ENCODE measurements at regions not wholly inside any gene's neighbourhood (a gene's known extent, or its start where the extent isn't known, plus 50 kb on each side); places are given as distances from the start of the nearest gene placed in this dataset.

DNA sequence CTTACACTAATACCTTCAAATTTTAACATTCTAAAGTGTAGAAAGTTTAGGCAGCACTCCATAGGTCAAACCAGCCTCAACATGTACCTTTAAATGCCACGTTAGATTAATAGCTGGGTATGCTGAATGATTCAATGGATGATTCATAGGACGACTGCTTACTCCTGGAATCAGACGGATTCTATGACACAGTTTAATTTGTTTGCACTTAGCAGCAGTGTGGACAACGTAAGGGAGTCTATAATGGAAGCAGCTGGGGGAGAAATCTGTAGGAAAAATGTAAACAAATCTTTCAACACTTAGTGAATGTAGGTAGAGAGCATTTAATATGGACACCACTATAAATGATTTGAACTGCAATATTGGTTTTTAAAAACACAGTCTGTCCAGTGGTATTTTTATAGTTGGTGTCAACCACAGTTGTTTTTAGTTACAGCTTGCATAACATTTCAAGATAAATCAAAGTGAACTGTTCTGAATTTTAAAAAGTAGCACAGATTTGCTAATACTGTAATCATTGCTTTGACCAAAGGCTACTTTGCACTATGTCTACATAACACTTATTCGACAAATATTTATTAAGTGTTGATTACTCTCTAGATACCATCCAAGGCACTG, 701.5 kb upstream of the MEF2C start:
- Mint-ChIP-seq H3K9me3 (peaks cover 14% of the 10 kb centered on the region), H3K4me1 (ENCODE audit: low read depth in 2 of 2) (no peaks in the 10 kb centered on the region), H3K27me3 (no peaks in the 10 kb centered on the region), H3K4me3 (no peak overlapping the region), H3K27ac (no peak overlapping the region), H3K36me3 (peaks cover 6% of the 10 kb centered on the region)
- no peak for ATAC-seq
- no peak for DNase-seq (ENCODE audit: low spot score)

- ATAC-seq: no peak
- Mint-ChIP-seq H3K36me3 (peaks cover 6% of the 10 kb centered on the region), H3K9me3 (peaks cover 14% of the 10 kb centered on the region), H3K4me1 (ENCODE audit: low read depth in 2 of 2) (no peaks in the 10 kb centered on the region), H3K4me3 (no peak overlapping the region), H3K27me3 (no peaks in the 10 kb centered on the region), H3K27ac (no peak overlapping the region)
- DNase-seq (ENCODE audit: low spot score): no peak
Observed at GRCh38 chr5:89583534-89583933, 700.5 kb upstream of the MEF2C start.

DNA sequence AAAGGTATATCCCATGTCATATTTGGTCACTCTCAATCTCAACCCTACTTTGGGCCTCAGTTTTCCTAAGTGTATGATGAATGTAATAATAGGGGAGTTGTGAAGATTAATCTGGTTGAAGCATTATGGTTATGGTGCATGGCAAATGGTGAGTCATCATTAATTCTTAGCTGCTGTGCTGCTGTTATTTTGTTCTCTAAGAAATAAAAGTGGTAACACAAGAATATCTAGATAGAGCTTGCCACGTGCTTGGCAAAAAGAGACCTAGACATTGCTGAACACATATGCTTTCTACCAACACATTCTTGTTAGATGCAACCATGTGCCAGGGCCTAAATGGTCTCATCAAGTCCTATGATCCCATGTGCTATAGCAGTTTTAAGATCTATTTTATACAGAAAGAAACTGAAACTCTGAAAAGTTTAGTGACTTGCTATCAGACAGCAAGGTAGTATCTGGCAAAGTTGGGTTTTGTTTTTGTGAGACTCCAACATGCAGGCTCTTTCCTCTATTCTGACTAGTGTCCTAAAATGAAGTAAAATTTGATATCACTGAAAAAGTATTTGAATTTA, 699.9 kb upstream of the MEF2C start:
- ATAC-seq (no peak), DNase-seq (ENCODE audit: low spot score) (no peak)
- Mint-ChIP-seq H3K27me3 (no peaks in the 10 kb centered on the region), H3K4me1 (ENCODE audit: low read depth in 2 of 2) (no peaks in the 10 kb centered on the region), H3K27ac (no peak overlapping the region), H3K4me3 (no peak overlapping the region), H3K36me3 (peaks cover 6% of the 10 kb centered on the region), H3K9me3 (peaks cover 14% of the 10 kb centered on the region)

DNA sequence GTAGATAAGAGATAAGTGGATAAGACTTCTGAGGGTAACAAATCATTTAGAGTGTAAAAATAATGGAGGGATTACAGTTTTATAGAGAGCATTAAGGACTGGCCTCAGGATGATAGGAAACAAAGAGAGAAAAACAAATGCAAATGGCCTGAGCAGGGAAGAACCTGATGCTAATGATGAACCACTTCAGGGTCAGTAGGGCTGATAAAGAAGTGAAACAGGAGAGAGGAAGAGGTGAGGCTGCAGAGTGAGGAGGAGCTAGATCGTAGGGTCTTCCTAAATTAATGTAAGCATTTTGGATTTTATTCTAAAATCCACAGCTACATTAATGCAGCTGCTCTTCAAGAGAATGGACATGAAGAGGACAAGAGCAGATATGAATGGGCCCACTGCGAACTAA, 698.0 kb upstream of the MEF2C start:
- peaks cover 9% of the 10 kb centered on the region for H3K9me3 Mint-ChIP-seq
- H3K36me3 Mint-ChIP-seq: peaks cover 6% of the 10 kb centered on the region
- no peaks in the 10 kb centered on the region for H3K27me3 Mint-ChIP-seq
- H3K27ac Mint-ChIP-seq: no peak overlapping the region
- H3K4me1 Mint-ChIP-seq (ENCODE audit: low read depth in 2 of 2): no peaks in the 10 kb centered on the region
- H3K4me3 Mint-ChIP-seq: no peak overlapping the region
- no peak for DNase-seq (ENCODE audit: low spot score)
- no peak for ATAC-seq

DNA sequence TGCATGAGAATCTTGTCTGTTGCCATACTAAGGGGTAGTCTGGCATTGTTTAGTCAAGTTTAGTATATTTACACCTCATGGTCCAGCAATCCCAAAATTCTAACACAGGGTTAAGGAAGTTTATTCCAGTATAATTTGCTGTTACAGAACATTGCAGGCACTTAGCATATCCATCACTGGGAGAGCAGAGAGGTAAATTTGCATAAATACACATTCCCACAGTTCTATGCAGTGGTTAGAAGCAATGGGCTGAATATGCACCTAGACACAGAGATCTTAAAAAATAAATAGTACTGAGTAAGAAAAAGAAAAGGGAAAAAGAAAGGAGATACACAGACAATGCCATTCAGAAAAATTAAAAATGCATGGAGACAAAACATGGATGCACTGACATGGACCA, 692.3 kb upstream of the MEF2C start:
- ATAC-seq: no peak
- Mint-ChIP-seq H3K27me3 (no peaks in the 10 kb centered on the region), H3K36me3 (no peaks in the 10 kb centered on the region), H3K9me3 (no peaks in the 10 kb centered on the region), H3K27ac (no peak overlapping the region), H3K4me1 (ENCODE audit: low read depth in 2 of 2) (no peaks in the 10 kb centered on the region), H3K4me3 (no peak overlapping the region)
- no peak for DNase-seq (ENCODE audit: low spot score)

- no peaks in the 10 kb centered on the region for H3K4me1 Mint-ChIP-seq (ENCODE audit: low read depth in 2 of 2)
- no peaks in the 10 kb centered on the region for H3K27me3 Mint-ChIP-seq
- no peak overlapping the region for H3K27ac Mint-ChIP-seq
- ATAC-seq (no peak), DNase-seq (ENCODE audit: low spot score) (no peak)
- H3K4me3 Mint-ChIP-seq: no peak overlapping the region
- H3K36me3 Mint-ChIP-seq: no peaks in the 10 kb centered on the region
- no peaks in the 10 kb centered on the region for H3K9me3 Mint-ChIP-seq
Observed at GRCh38 chr5:89573345-89573744, 690.4 kb upstream of the MEF2C start.

- H3K4me3 Mint-ChIP-seq: no peak overlapping the region
- no peaks in the 10 kb centered on the region for H3K9me3 Mint-ChIP-seq
- H3K27me3 Mint-ChIP-seq: no peaks in the 10 kb centered on the region
- no peak for ATAC-seq
- no peaks in the 10 kb centered on the region for H3K36me3 Mint-ChIP-seq
- no peaks in the 10 kb centered on the region for H3K4me1 Mint-ChIP-seq (ENCODE audit: low read depth in 2 of 2)
- DNase-seq (ENCODE audit: low spot score): no peak
- H3K27ac Mint-ChIP-seq: no peak overlapping the region
Observed at GRCh38 chr5:89572696-89573095, 689.7 kb upstream of the MEF2C start.

- Mint-ChIP-seq H3K27me3 (no peaks in the 10 kb centered on the region), H3K9me3 (no peaks in the 10 kb centered on the region), H3K4me3 (no peak overlapping the region), H3K4me1 (ENCODE audit: low read depth in 2 of 2) (no peaks in the 10 kb centered on the region), H3K27ac (no peak overlapping the region), H3K36me3 (no peaks in the 10 kb centered on the region)
- DNase-seq (ENCODE audit: low spot score): no peak
- ATAC-seq: no peak
Observed at GRCh38 chr5:89570557-89570956, 687.6 kb upstream of the MEF2C start.

DNA sequence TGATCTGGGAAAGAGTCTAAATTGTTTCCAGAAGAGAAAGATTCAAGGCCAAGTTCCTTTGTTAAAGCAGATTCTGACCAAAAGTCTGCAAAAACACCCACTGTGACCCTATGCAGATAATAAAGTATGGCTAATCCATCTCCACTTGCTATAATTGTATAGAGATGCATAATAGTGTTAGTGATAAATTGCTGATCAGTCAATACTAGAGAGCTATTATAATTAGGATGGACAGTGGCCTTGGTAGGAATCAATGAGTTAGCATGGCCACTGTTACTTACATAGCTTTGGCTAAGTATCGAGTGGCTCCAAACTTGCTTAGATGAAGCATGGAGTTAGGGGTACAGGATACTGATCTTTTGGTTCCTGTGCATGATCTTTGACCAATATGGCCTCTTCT, 683.4 kb upstream of the MEF2C start:
- ATAC-seq (no peak), DNase-seq (ENCODE audit: low spot score) (no peak)
- Mint-ChIP-seq H3K36me3 (no peaks in the 10 kb centered on the region), H3K9me3 (no peaks in the 10 kb centered on the region), H3K4me1 (ENCODE audit: low read depth in 2 of 2) (no peaks in the 10 kb centered on the region), H3K27ac (no peak overlapping the region), H3K4me3 (no peak overlapping the region), H3K27me3 (no peaks in the 10 kb centered on the region)

GRCh38 chr5:89560696-89561095, 677.7 kb upstream of the MEF2C start:
- ATAC-seq (no peak), DNase-seq (ENCODE audit: low spot score) (no peak)
- Mint-ChIP-seq H3K27ac (no peak overlapping the region), H3K4me1 (ENCODE audit: low read depth in 2 of 2) (no peaks in the 10 kb centered on the region), H3K36me3 (no peaks in the 10 kb centered on the region), H3K27me3 (no peaks in the 10 kb centered on the region), H3K4me3 (no peak overlapping the region), H3K9me3 (no peaks in the 10 kb centered on the region)

DNA sequence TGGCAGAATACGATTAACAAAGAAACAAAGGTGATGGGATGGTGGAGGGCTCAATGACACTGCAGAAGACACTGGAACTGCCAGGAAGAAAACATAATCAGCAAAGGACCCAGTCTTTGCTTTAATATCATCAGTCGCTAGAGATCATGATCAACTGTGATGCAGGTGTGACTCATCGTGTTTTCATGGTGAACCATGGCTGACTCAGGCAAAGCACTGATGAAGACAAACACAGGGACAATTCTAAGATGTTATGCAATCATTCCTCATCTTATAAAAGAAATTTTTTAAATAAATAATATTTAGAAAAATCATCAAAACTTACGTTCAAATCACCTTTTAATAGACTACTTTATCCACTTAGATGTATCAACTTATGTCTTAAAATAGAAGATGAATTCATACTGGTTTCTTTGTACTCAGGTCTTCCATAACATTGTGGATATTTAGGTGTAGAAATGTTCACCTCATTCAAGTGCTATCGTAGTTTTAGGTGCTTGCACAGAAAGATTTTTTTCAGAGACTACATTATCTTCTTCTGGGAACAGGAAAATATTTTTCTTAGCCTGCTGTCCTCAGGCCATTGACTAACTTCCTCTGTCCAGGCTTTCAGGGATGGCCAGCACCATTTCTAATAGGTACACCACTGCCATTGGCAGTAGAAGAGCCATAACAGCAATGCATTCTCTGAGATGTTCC, 673.4 kb upstream of the MEF2C start:
- H3K4me3 Mint-ChIP-seq: no peak overlapping the region
- no peaks in the 10 kb centered on the region for H3K4me1 Mint-ChIP-seq (ENCODE audit: low read depth in 2 of 2)
- ATAC-seq (no peak), DNase-seq (ENCODE audit: low spot score) (no peak)
- H3K36me3 Mint-ChIP-seq: no peaks in the 10 kb centered on the region
- H3K27me3 Mint-ChIP-seq: no peaks in the 10 kb centered on the region
- H3K27ac Mint-ChIP-seq: no peak overlapping the region
- no peaks in the 10 kb centered on the region for H3K9me3 Mint-ChIP-seq

GRCh38 chr5:89546657-89547056, 663.7 kb upstream of the MEF2C start:
- Mint-ChIP-seq H3K27me3 (peaks cover 0 to 2% of the 10 kb centered on the region in 2 donors), H3K27ac (no peak overlapping the region)
- ATAC-seq: no peak

DNA sequence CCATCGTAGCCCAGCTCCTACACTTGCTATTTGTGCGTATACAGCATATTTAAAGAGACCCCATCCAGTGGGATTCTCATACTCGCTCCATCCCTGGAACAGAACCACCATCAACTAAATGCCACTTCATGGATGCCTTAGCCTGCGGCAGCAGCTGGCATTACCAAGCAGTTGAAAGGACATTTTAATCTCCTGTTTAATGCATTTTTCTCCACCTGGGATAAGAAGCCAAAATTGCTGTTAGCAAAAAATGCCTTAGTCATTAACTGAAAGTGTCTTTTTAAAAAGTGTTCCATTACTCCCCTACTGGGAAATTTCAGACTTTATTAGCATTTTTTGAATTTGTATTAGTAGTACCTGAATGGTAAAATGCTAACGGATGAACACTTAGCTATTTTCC, 662.6 kb upstream of the MEF2C start:
- Mint-ChIP-seq H3K36me3 (no peaks in the 10 kb centered on the region), H3K4me3 (no peak overlapping the region), H3K27ac (no peak overlapping the region), H3K4me1 (ENCODE audit: low read depth in 2 of 2) (no peaks in the 10 kb centered on the region), H3K9me3 (peaks cover 4% of the 10 kb centered on the region), H3K27me3 (peaks cover 0 to 2% of the 10 kb centered on the region in 2 donors)
- ATAC-seq (no peak), DNase-seq (ENCODE audit: low spot score) (no peak)

More at GRCh38 chr5:89546657-89547056, 663.7 kb upstream of the MEF2C start:
- DNase-seq (ENCODE audit: low spot score): no peak
- Mint-ChIP-seq H3K36me3 (no peaks in the 10 kb centered on the region), H3K4me1 (ENCODE audit: low read depth in 2 of 2) (no peaks in the 10 kb centered on the region), H3K9me3 (peaks cover 4% of the 10 kb centered on the region), H3K4me3 (no peak overlapping the region)

DNA sequence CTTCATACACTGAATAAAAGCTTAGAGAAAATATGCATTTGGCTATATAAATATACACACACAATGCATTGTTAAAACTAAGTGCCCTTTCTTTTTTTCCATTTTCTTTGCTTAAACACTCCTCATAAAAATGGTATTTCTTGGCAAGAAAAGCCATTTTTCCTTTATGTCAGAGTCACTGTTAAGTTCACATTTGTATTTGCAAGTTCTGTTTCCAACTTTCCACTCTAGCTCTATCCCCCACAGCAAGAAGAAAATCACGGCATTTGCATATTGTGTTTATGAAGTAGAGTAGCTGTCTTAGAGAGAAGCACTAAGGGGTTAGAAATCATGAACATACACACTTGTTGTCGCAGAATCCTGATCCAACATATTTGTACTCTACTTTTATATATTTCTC, 662.1 kb upstream of the MEF2C start:
- Mint-ChIP-seq H3K4me1 (ENCODE audit: low read depth in 2 of 2) (no peaks in the 10 kb centered on the region), H3K36me3 (no peaks in the 10 kb centered on the region), H3K27ac (no peak overlapping the region), H3K9me3 (peaks cover 4% of the 10 kb centered on the region), H3K4me3 (no peak overlapping the region), H3K27me3 (peaks cover 0 to 2% of the 10 kb centered on the region in 2 donors)
- no peak for ATAC-seq
- DNase-seq (ENCODE audit: low spot score): no peak
